Right hindlimb (tissue), 1 donor: ENCODE measurements at regions not wholly inside any gene's neighbourhood (a gene's known extent, or its start where the extent isn't known, plus 50 kb on each side); places are given as distances from the start of the nearest gene placed in this dataset.

Experiments
- DNase-seq: peaks from one replicate; pipeline ENCODE4 v3.0.0-alpha.2; 2018

DNA sequence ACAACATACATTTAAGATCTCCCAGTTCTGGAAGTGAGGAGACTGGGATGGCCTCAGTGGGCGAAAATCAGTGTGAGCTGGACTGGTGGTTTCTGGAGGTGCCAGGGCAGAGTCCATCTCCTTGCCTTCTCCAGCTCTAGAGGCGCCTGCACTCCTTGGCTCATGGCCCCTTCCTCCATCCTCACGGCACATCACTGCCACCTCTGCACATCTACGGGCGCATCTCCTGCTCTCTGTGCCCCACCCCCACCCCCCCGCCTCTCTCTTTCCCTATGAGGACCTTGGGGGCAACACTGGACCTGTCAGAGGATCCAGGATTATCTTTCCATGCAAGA is 62.8 kb upstream of the DIO3 start:
- no peak for DNase-seq

DNA sequence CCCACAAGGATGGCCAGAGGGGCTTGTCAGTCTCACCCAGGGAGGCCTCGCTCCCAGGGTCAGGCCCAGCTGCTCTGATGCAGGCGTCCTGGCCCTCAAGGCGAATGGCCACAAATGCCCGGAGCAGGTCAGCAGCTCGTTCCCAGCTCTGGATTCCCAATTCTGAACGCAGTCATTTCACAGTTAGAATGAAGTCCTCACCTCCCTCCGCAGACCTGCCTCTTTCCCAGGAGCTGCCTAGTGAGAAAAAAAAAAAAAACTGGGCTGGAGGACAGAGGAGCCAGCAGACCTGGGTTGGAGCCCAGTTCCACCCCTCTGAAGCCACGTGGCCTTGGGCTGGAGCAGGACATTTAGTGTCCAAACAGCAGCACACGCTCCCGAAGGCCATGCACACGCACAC is 62.2 kb upstream of the DIO3 start:
- peak; percentile 23 for DNase-seq

DNA sequence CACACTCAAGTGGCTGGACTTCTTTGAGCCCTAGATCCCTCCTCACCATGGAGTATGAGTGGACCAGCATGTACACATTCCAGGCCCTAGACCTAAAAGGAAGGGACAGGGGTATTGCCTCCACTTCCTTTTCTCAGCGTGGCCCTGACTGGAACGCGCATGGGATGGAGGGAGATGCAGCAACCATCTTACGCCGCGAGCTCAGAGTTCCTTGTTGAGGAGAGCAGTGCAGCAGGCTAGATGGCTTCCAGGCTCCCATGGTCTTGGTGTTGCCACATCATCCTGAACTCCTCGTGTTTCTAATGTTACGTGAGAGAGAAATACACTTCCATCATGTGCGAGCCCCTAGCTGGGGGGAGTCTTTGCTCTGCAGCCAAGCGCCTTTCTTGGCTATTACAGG is 61.8 kb upstream of the DIO3 start:
- DNase-seq: peak; percentile 11

- no peak for DNase-seq
Observed at GRCh38 chr14:101500061-101500460, 61.2 kb upstream of the DIO3 start.

GRCh38 chr14:101500681-101501080 is 60.6 kb upstream of the DIO3 start:
- peak; percentile 6 for DNase-seq

DNA sequence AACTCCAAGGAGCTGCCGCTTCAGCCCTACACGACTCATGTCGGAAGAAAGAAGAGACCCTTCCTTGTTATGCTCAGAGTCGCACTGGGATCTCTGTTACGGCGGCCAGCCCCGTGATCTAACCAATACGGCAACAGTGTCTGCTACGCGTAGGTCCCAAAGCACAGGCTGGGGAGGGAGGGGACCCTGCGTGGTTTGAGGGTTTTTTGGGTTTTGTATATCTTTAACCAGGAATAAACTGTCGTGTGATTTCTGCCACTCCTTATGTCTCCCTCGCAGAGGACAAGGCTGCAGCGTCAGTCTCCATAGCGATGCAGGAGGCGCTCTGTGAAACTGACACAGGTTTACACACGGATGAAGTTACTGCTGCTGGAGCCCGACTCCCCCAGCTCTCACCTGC is 60.0 kb upstream of the DIO3 start:
- peak; percentile 7 for DNase-seq

DNA sequence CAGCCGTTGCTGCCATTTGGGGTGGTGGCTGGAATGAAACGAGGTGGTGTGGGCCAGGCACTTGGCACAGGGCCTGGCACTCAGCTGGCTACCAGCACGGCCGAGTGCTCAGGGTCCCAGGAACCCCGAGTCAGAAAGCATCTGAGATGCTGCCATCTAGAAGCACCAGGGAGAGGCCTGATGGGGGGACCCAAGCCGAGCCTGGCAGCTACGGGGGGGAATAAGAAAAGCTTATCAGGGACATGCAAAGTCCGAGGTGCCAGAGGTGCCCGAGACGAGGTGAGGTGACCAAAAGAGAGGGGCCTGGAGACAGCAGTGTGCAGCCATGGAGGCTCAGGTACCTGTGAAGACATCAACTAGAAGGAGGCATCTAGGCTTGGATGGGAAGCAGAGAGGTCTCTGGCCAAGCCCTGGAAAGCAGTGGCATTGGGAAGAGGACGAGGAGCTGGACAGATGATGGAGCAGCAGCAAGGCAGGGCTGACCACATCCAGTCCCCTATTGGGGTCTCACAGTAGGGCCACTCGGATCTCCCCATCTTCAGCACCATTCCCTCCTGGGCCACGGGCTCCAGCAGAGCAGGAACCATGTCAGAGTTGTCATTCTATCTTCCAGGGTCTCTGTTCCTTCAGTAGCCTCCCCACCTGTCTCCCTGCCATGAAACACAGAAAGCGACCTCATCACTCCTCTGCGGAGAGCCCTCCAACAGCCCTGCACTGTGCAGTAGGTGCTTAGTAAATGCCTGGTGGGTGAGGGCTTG is 59.3 kb upstream of the DIO3 start:
- DNase-seq: peak; percentile 9

DNA sequence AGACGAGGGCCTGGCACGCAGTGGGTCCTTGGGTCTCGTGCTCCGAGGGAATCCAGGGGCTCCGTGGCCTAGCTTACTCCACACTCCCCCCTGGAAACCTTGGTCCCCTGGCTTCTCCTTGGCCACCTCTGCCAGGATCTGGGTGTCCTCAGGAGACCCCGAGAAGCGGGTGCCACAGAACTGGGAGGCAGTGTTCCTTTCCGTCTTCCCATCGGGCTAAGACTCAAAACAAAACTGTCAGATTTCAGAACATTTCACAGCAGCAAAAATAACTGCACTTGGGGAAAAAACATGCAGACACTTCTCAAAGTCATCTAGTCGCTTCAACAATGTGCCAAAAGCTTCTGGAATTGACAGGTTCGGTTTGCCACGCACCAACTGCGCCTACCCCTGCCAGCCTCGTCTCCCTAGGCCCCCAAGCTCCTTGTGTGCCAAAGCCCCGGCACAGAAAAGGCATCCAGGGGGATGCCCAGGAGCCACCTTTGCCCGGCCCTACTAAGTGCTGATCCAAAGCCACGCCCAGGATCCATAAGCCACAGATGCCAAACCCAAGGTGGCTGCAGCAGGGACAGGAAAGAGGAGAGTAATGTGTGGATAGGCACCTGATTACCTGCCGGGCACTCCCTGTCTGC is 58.4 kb upstream of the DIO3 start:
- peak; percentile 11 for DNase-seq

DNA sequence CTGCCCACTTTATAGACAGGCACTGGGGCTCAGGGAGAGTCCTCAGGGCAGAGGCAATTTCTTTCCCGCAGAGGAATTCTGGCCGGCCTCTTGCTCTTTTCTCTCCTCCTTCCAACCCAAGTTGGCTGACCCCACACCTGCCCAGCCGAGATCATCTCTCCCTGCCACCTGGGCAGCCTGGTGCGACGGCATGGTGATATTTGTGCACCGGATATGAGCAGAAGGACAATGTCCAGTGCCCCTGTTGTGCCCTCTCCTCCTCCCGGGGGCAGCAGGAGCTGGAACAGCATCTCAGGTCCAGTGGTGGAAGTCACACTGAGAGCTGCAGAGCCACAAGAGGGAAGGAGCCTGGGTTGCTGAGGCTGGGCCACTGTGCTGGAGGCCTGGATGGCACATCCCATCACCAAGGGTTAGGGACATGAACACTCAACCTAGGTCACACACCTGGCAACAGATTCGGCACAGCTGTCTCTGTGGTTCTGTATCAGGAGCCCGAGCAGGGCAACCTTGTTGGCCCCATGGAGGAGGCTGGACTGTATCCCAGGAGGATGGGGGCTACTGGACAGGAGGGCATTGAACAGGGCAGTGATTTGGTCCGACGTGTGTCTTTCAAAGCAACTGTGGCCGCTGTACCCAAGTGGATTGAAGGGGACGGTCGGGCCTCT is 57.7 kb upstream of the DIO3 start:
- DNase-seq: no peak

- DNase-seq: no peak
Observed at GRCh38 chr14:101504096-101504948, 57.0 kb upstream of the DIO3 start.

- peak; percentile 16 for DNase-seq
Observed at GRCh38 chr14:101505236-101505970, 55.9 kb upstream of the DIO3 start.

GRCh38 chr14:101506211-101506925 is 54.9 kb upstream of the DIO3 start:
- DNase-seq: peak; percentile 13

- DNase-seq: no peak
Observed at GRCh38 chr14:101506926-101507835, 54.1 kb upstream of the DIO3 start.

GRCh38 chr14:101507836-101508150 is 53.5 kb upstream of the DIO3 start:
- DNase-seq: peak; percentile 10

DNA sequence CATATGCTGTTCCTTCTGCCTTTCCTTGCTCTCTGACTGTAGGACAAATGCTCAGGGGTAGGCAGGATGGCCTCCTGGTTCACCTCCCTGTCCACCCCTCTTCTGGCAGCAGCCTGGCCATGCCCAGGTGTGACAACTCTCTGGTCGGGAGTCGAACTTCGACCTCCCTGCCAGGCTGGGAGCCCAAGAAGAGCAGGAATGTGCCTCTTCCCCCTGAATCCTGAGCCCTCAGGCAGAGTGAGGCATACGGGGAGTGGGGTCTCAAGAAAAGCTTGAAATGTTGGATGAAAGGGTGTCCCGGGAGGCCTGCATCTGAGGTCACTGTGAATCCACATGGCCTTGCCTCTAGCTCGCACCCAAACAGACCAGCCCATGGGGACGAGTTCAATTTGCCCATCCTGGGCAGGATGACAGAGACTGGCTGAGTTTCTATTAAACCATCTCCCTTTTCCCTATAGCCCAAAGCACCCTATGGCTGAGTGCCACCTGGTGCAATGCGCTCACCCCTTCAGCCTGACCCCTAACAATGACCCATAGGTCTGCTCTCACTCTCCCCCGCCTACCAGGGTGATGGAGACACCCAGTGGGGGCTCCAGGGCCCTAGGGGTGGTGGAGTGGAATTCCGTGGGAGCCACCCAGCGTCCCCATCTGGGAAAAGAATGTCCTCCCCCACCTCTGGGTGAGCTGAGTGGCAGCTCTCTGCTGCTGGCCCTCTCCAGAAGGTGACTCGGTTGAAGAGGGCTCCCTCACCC is 52.9 kb upstream of the DIO3 start:
- peak; percentile 13 for DNase-seq

DNA sequence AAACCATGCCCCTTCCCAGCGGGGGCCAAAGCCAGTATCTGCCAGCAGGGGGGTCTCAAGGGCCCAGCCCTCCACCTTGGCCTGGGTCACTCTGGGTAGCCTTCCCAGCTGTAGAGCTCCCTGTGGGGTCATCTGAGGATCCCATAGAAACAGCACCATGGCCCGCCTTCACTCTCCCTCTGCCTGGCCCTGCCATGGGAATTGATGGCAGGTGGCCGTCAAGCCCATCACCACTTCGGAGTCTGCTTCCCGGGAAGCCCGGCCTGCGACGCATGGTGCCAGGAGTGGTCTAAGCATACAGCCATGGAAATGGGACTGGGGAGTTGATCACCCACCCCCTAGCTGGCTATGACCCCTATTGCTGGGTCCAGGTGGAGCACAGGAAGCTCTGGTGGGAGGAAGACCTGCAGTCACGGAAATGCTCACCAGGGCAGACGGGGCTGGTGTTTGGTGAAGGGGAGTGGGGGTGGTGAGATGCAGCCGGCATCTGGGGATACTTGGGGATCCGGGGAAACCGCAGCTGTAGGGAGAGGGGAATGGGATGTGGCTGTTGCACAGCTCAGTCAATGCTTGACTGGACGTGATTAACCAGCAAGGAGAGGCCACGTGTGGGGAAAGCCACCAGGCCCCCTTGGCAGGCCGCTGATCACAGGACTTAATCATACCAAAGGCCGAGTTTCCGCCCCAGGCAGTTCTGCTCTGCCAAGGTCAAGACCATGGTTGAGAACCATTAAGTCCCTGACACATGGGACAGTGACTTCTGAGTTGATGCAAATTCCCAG is 52.2 kb upstream of the DIO3 start:
- peak; percentile 8 for DNase-seq

DNA sequence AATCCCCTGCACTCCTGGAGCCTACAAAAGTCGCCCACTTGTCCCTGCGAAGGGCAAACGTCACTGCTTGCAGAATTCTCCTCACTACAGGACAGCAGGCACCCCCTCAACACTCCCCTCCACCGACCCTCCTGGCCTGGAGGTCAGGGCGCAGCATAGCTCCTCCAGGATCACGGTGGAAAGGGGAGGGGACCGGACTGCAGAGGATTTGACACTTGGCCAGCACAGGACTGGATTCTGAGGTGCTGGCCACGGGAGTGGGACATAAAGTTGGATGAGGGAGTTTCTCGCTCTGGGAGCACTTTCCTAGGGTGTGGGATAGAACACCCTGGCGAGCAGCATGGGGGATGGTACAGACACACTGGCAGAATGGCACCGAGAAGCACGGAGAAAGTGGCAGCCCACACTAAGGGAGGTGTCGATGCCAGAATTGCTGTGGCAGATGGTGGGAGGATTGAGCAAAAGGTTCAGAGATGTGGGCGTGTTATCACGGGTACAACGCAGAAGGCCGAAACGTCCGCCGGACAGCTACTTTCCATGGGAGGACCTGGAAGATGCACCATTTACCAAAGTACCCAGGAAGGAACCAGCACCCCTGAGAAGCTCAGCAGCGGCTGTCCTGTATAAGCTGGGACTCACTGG is 51.4 kb upstream of the DIO3 start:
- DNase-seq: peak; percentile 12

DNA sequence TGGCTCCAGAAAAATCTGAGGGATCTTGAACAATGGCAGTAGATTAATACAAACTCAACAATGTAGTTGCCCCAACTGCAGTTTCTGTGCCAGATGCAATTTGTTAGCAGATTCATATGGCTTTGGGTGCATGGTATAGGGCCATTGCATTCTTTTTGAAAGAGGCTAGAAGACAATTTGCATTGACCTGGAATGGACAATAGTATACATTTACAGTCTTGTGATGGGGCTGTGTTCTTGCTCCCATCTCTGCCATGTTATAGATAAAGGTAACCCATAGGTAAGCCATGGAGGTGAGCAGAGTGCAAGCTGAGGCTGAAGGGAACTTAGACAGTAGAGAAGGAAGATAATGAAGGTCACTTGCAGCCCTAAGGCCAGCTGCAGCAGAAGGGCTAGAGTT is 50.1 kb upstream of the DIO3 start:
- DNase-seq: no peak
